Stimulated activated CD8-positive, alpha-beta memory T cell treated with anti-CD3 and anti-CD28 coated beads, Interleukin-12 subunit alpha, Interleukin-12 subunit beta, amount 100 ng/mL, for 24 hours (primary cell): ENCODE measurements at regions not wholly inside any gene's neighbourhood (a gene's known extent, or its start where the extent isn't known, plus 50 kb on each side); places are given as distances from the start of the nearest gene placed in this dataset.
"Not testable (repeated sequence)": the region's sequence is repeated elsewhere in the genome, so short reads cannot be mapped to it uniquely, and the experiment has no call there.

Source experiments
- DNase-seq: peaks from one replicate; pipeline ENCODE4 v3.0.0-alpha.2; 2020; ENCODE audit errors: extremely low read depth

GRCh38 chr20:53891306-53891894, 179.0 kb downstream of the BCAS1 start:
- DNase-seq, result no peak

DNA sequence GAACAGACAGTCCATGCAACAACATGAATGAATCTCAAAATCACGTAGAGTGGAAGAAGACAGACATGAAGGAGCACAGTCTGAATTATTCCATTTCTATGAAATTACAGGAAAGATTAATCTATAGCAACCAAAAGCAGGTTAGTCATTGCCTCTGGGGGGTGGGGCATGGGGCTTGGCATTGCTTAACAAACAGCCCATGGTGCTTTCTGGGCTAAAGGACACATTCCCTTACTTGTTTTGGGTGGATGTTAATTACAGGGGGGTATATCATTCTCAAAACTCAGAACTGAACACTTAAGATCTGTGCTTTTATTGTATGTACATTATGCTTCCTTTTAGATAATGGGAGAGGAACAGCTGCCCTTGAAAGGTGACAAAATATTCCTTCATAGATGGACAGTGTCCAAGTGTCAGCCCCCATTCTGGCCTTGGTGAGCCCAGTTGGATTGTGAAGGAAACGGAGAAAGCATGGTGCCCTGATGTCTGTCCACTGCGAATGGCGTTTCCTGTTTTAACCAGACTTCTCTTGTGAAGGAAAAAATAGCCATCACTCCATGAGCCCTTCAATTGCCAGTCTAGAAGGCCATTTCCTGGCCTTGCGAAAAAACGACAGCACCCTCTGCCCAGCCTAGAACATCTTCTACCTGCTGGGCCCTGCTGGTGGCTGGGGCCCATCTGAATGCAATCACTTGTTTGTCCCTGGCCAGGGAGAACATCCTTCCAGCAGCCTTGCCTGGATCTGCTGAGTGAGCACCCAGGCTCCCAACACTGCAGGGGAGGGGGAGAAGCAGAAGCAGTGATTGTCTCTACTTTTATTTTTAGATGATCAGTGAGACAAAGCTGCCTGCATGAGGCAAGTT, 179.7 kb downstream of the BCAS1 start:
- DNase-seq, result no peak

DNA sequence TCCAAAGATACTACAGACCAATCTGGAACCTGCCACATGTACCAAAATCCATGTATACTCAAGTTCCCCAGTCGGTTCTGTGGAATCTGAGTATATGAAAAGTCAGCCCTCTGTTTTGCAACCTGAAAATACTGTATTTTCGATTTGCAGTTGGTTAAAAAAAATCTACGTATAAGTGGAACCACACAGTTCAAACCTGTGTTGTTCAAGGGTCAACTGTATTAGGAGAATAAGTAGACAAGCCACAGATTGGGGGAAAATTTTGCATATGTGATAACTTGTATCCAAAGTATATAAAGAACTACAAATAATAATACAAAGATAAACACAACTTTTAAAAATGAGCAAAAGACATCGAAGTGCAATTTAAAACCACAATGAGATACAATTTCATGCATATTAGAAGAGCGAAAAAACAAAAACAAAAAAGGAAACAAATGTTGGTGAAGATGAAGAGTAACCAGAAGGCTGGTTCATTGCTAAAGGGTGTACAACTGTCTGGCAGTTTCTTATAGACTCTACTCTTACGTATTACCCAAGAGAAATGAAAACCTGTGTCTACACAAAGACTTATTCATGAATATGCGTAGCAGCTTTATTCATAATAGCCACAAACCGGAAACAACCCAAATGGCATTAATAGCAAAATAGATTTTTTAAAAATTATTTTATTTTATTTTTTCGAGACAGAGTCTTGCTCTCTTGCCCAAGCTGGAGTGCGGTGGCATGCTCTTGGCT, 180.8 kb downstream of the BCAS1 start:
- DNase-seq, result no peak

GRCh38 chr20:53888951-53889350, 181.4 kb downstream of the BCAS1 start:
- no peak for DNase-seq

DNA sequence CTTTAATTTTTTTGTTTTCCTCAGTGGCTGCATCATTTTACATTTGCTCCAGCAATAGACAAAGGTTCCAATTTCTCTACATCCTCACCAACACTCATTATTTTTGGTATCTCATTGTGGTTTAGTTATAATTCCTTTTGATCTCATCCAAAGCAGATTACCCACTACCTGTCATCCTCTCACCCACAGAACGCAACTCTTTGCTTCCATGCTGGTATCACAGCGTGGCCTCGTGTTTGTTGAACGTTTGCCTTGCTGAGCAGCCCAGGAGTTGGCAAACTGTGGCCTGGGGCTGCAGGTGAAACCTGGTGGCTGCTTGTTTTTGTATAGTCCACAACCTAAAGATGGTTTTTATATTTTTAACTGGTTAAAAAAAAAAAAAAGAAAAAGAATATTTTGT, 181.9 kb downstream of the BCAS1 start:
- no peak for DNase-seq

- no peak for DNase-seq
These were observed 182.4 kb downstream of the BCAS1 start for GRCh38 chr20:53887973-53888372.

DNA sequence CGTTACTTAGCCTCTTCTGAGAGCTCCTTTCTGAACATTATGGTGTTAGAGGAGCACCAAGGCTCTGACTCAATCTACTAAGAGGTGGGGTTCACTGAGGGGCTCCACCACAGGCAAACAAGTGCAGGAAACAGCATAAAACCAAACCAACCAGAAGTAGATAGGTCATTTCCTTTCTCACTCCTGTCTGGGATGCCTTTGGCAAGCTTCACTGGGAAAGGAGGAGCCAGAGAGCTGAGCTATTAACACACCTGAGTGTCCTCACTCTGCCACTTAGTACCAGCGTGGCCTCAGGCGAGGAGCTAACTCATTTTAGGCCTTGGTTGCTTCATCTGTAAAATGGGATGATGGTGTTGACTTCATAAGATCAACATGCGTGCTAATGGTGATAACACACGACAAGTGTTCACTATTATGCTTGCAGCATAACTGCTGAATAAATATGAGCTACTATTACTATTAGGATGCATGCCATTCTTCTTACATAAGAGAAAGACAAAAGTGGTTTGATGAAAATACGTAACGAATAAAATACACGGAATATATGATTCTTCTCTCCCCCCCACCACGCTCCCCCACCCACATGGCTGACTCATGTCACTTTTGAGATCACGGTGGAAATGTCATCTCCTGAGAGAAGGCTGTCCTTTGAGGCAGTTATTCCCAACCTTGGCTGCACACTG, 185.4 kb downstream of the BCAS1 start:
- no peak for DNase-seq

GRCh38 chr20:53883098-53883911, 187.1 kb downstream of the BCAS1 start:
- DNase-seq, result no peak

- DNase-seq, result not testable (repeated sequence)
These were observed 187.9 kb downstream of the BCAS1 start for GRCh38 chr20:53882438-53882986.

GRCh38 chr20:53881362-53881761, 189.0 kb downstream of the BCAS1 start:
- DNase-seq, result no peak

- no peak for DNase-seq
These were observed 190.2 kb downstream of the BCAS1 start for GRCh38 chr20:53880108-53880641.

- DNase-seq, result no peak
These were observed 191.2 kb downstream of the BCAS1 start for GRCh38 chr20:53879048-53879684.

- no peak for DNase-seq
These were observed 191.9 kb downstream of the BCAS1 start for GRCh38 chr20:53878262-53879047.

DNA sequence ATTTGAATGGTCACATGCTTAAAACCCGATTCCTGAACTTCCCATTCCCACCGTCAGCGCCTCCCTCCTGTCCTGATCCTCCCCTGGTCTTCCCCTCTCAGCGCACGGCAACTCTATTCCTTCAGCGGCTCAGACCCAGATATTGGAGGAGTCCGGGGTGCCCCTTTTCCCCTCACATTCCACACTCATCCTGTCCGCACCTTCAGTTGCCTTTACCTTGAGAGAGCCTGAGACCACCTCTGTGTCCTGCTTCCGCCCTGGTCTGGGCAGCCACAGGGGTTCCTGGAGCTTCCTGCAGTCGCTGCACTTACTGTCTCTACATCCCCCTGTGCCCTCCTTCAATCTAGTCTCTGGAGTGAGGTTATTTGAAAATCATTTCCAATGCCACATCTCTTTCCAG, 193.4 kb downstream of the BCAS1 start:
- no peak for DNase-seq

GRCh38 chr20:53876470-53876869, 193.9 kb downstream of the BCAS1 start:
- DNase-seq, result no peak

GRCh38 chr20:53875452-53875851, 194.9 kb downstream of the BCAS1 start:
- no peak for DNase-seq

DNA sequence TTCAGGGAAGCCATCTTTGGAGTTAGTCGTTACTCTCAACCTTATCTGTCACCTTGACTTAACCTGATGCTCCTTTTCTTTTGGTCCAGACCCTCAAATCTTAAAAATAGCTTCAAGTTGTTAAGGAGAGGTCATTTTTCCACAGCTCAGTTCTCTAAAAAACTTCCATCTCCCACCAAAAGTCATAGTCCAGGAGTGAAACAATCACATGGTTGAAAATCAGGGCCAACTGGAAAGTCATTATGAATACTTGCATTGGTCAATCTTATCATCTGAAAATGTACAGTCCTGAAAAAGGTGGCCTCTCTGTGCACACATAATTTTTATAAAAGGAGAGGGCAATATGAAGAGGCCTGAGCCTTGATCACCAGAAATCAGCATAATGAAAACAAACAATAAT, 195.7 kb downstream of the BCAS1 start:
- DNase-seq, result no peak

- DNase-seq, result no peak
These were observed 196.3 kb downstream of the BCAS1 start for GRCh38 chr20:53874104-53874503.

DNA sequence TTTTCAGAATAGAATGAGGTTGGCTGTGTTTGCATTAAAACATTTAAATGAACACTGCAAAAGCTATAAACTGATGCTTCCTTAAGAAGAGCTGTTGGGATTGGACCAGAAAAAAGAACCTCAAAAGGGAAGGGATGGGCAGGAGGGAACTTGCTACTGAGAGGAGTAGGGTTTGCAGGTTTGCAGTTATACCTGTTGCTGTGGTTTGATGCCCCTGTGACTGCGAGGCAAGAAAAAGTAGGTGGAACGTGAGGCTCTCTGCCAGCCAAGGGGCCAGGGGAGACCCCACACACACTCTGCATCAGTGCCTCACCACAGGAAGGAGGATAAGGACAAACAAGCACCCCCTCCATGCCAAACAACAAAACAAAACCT, 197.2 kb downstream of the BCAS1 start:
- no peak for DNase-seq
